DOHH2 (cell line): ENCODE measurements at regions not wholly inside any gene's neighbourhood (a gene's known extent, or its start where the extent isn't known, plus 50 kb on each side); places are given as distances from the start of the nearest gene placed in this dataset.

Experiments
- H3F3A ChIP-seq: fragments of 200-600 bp; sonication (generic), shearing (Covaris generic); 2 replicates; pipeline ENCODE4 v1.6.0; 2016; ENCODE audit warnings: antibody characterized with exemption, mild to moderate bottlenecking; ENCODE audit not compliant: control insufficient read depth, insufficient read depth
- H3K27ac ChIP-seq: fragments of 200-600 bp; sonication (generic); 2 replicates; pipeline ENCODE4 v1.5.1; 2014; ENCODE audit warnings: low read depth, mild to moderate bottlenecking, low read length, moderate library complexity
- H3K27me3 ChIP-seq: fragments of 200-600 bp; sonication (generic); 2 replicates; pipeline ENCODE4 v1.6.1; 2014; ENCODE audit warnings: mild to moderate bottlenecking, low read length, mixed read lengths; ENCODE audit not compliant: control insufficient read depth
- H3K36me3 ChIP-seq: fragments of 200-600 bp; sonication (generic); 2 replicates; pipeline ENCODE4 v1.6.1; 2014; ENCODE audit warnings: mild to moderate bottlenecking, low read length, moderate library complexity, mixed read lengths; ENCODE audit not compliant: control insufficient read depth
- H3K4me1 ChIP-seq: fragments of 200-600 bp; sonication (generic); 2 replicates; pipeline ENCODE4 v1.6.1; 2014; ENCODE audit warnings: mild to moderate bottlenecking, low read length, mixed read lengths; ENCODE audit not compliant: control insufficient read depth
- H3K4me2 ChIP-seq: fragments of 200-600 bp; sonication (generic); 2 replicates; pipeline ENCODE4 v1.6.0; 2014; ENCODE audit warnings: mild to moderate bottlenecking, low read length, moderate library complexity
- H3K4me3 ChIP-seq: fragments of 200-600 bp; sonication (generic); 2 replicates; pipeline ENCODE4 v1.5.1; 2014; ENCODE audit warnings: mild to moderate bottlenecking, low read length, mixed read lengths
- H3K79me2 ChIP-seq: fragments of 200-600 bp; sonication (generic); 2 replicates; pipeline ENCODE4 v1.6.1; 2014; ENCODE audit warnings: mild to moderate bottlenecking, low read length, mixed read lengths; ENCODE audit not compliant: control insufficient read depth
- H3K9me2 ChIP-seq: fragments of 200-600 bp; sonication (generic); replicated peaks from 2 replicates; pipeline ENCODE4 v1.6.1; 2014; ENCODE audit warnings: mild to moderate bottlenecking, low read length, mixed read lengths; ENCODE audit not compliant: control insufficient read depth
- H3K9me3 ChIP-seq: fragments of 200-600 bp; sonication (generic); 2 replicates; pipeline ENCODE4 v1.6.1; 2014; ENCODE audit warnings: antibody characterized with exemption, low read length, mixed read lengths; ENCODE audit not compliant: control insufficient read depth, insufficient read depth
- H4K20me1 ChIP-seq: fragments of 200-600 bp; sonication (generic); 2 replicates; pipeline ENCODE4 v1.6.0; 2014; ENCODE audit warnings: low read depth, mild to moderate bottlenecking, antibody characterized with exemption, low read length, moderate library complexity; ENCODE audit not compliant: control insufficient read depth, insufficient read depth
- CTCF ChIP-seq: fragments of 200-600 bp; sonication (generic); IDR thresholded peaks from one replicate; pipeline ENCODE4 v1.5.1; 2014; ENCODE audit warnings: antibody characterized with exemption, mild to moderate bottlenecking, low read depth, low read length; ENCODE audit not compliant: poor library complexity, severe bottlenecking
- EZH2phosphoT487 ChIP-seq: fragments of 200-600 bp; sonication (generic); IDR thresholded peaks from 2 replicates; pipeline ENCODE4 v1.6.1; 2017; ENCODE audit warnings: borderline replicate concordance, mild to moderate bottlenecking, antibody characterized with exemption, low read length, moderate library complexity, mixed read lengths

- no peaks in the 10 kb centered on the region for H3F3A ChIP-seq
- TF ChIP-seq EZH2phosphoT487 (no peak), CTCF (no peak)
- no peaks in the 10 kb centered on the region for H3K27me3 ChIP-seq
- no peaks in the 10 kb centered on the region for H3K36me3 ChIP-seq
- H4K20me1 ChIP-seq = no peaks in the 10 kb centered on the region
- no peaks in the 10 kb centered on the region for H3K79me2 ChIP-seq
- H3K9me2 ChIP-seq = no peaks in the 10 kb centered on the region
- no peak overlapping the region for H3K4me3 ChIP-seq
- no peak overlapping the region for H3K4me2 ChIP-seq
- no peaks in the 10 kb centered on the region for H3K4me1 ChIP-seq
- no peak overlapping the region for H3K27ac ChIP-seq
- H3K9me3 ChIP-seq = no peaks in the 10 kb centered on the region
Measured at GRCh38 chr14:89000007-89000942, 175.8 kb downstream of the TTC8 start.

- Histone ChIP-seq H4K20me1 (no peaks in the 10 kb centered on the region), H3K27me3 (no peaks in the 10 kb centered on the region), H3K36me3 (no peaks in the 10 kb centered on the region), H3K9me2 (no peaks in the 10 kb centered on the region), H3F3A (no peaks in the 10 kb centered on the region), H3K79me2 (no peaks in the 10 kb centered on the region), H3K4me1 (no peaks in the 10 kb centered on the region), H3K9me3 (no peaks in the 10 kb centered on the region), H3K4me2 (no peak overlapping the region), H3K27ac (no peak overlapping the region), H3K4me3 (no peak overlapping the region)
- TF ChIP-seq CTCF (no peak), EZH2phosphoT487 (no peak)
Measured at GRCh38 chr14:89004166-89004565, 179.7 kb downstream of the TTC8 start.

- no peaks in the 10 kb centered on the region for H3K36me3 ChIP-seq
- H3K4me3 ChIP-seq = no peak overlapping the region
- H4K20me1 ChIP-seq = no peaks in the 10 kb centered on the region
- no peak overlapping the region for H3K4me2 ChIP-seq
- H3K9me2 ChIP-seq = no peaks in the 10 kb centered on the region
- H3F3A ChIP-seq = no peaks in the 10 kb centered on the region
- H3K4me1 ChIP-seq = no peaks in the 10 kb centered on the region
- no peak overlapping the region for H3K27ac ChIP-seq
- H3K9me3 ChIP-seq = no peaks in the 10 kb centered on the region
- H3K79me2 ChIP-seq = no peaks in the 10 kb centered on the region
- no peaks in the 10 kb centered on the region for H3K27me3 ChIP-seq
- TF ChIP-seq EZH2phosphoT487 = no peak
- no peak for TF ChIP-seq CTCF
Measured at GRCh38 chr14:89007906-89008305, 183.5 kb downstream of the TTC8 start.
